H1 (cell line): ENCODE measurements at regions not wholly inside any gene's neighbourhood (a gene's known extent, or its start where the extent isn't known, plus 50 kb on each side); places are given as distances from the start of the nearest gene placed in this dataset.

Source experiments
- USF2 ChIP-seq: IDR thresholded peaks from 2 replicates; pipeline ENCODE4 v1.6.1; 2011; ENCODE audit warnings: low read length, improper control_type of control experiment

GRCh38 chr12:88753066-88753465 lies 172.8 kb upstream of the KITLG start (continued):
- no peak for TF ChIP-seq USF2
- TF ChIP-seq, all 59 proteins: peak for 0
